Loucy (cell line): ENCODE measurements at regions not wholly inside any gene's neighbourhood (a gene's known extent, or its start where the extent isn't known, plus 50 kb on each side); places are given as distances from the start of the nearest gene placed in this dataset.
"Not testable (repeated sequence)": the region's sequence is repeated elsewhere in the genome, so short reads cannot be mapped to it uniquely, and the experiment has no call there.

Source experiments
- H2AFZ ChIP-seq: fragments of 200-600 bp; sonication (generic); 2 replicates; pipeline ENCODE4 v1.6.0; 2016; ENCODE audit warnings: antibody characterized with exemption, mild to moderate bottlenecking, low read length, moderate library complexity
- H3F3A ChIP-seq: fragments of 200-600 bp; 2 replicates; pipeline ENCODE4 v1.6.0; 2016; ENCODE audit warnings: antibody characterized with exemption, low read depth, mild to moderate bottlenecking
- H3K27me3 ChIP-seq: fragments of 200-600 bp; sonication (generic); 2 replicates; pipeline ENCODE4 v1.6.1; 2014; ENCODE audit warnings: low read length, mild to moderate bottlenecking; ENCODE audit not compliant: insufficient read depth, poor library complexity, severe bottlenecking
- H3K36me3 ChIP-seq: fragments of 200-600 bp; sonication (generic); 2 replicates; pipeline ENCODE4 v1.6.1; 2016; ENCODE audit warnings: low read length; ENCODE audit not compliant: insufficient read depth
- H3K4me1 ChIP-seq: fragments of 200-600 bp; sonication (generic); 2 replicates; pipeline ENCODE4 v1.5.1; 2014; ENCODE audit warnings: low read length, mild to moderate bottlenecking; ENCODE audit not compliant: insufficient read depth, poor library complexity, severe bottlenecking
- H3K4me2 ChIP-seq: fragments of 200-600 bp; sonication (generic); 2 replicates; pipeline ENCODE4 v1.6.0; 2014; ENCODE audit warnings: antibody characterized with exemption, low read length, low read depth, mild to moderate bottlenecking; ENCODE audit not compliant: poor library complexity, severe bottlenecking
- H3K4me3 ChIP-seq: fragments of 200-600 bp; sonication (generic); 2 replicates; pipeline ENCODE4 v1.5.1; 2014; ENCODE audit warnings: low read length, mild to moderate bottlenecking, mixed read lengths; ENCODE audit not compliant: poor library complexity, severe bottlenecking
- H3K79me2 ChIP-seq: fragments of 200-600 bp; sonication (generic); 2 replicates; pipeline ENCODE4 v1.6.1; 2014; ENCODE audit warnings: low read length; ENCODE audit not compliant: insufficient read depth
- H3K9ac ChIP-seq: fragments of 200-600 bp; sonication (generic); 2 replicates; pipeline ENCODE4 v1.6.0; 2014; ENCODE audit warnings: mild to moderate bottlenecking, low read depth, low read length, moderate library complexity; ENCODE audit not compliant: poor library complexity, severe bottlenecking
- H3K9me2 ChIP-seq: fragments of 200-600 bp; sonication (generic); replicated peaks from 2 replicates; pipeline ENCODE4 v1.6.1; 2016; ENCODE audit warnings: low read depth, low read length, mixed read lengths
- H3K9me3 ChIP-seq: fragments of 200-600 bp; sonication (generic); 2 replicates; pipeline ENCODE4 v1.6.1; 2014; ENCODE audit warnings: mild to moderate bottlenecking, antibody characterized with exemption, low read length, low read depth; ENCODE audit not compliant: insufficient read depth
- H4K20me1 ChIP-seq: fragments of 200-600 bp; sonication (generic); 2 replicates; pipeline ENCODE4 v1.6.0; 2014; ENCODE audit warnings: antibody characterized with exemption, low read length, mild to moderate bottlenecking; ENCODE audit not compliant: insufficient read depth, poor library complexity, severe bottlenecking
- CTCF ChIP-seq: fragments of 200-600 bp; sonication (generic); conservative IDR thresholded peaks from 2 replicates; pipeline ENCODE4 v1.5.1; 2014; ENCODE audit warnings: mild to moderate bottlenecking, antibody characterized with exemption, low read length
- EZH2phosphoT487 ChIP-seq: fragments of 200-600 bp; IDR thresholded peaks from 2 replicates; pipeline ENCODE4 v1.6.1; 2018; ENCODE audit warnings: antibody characterized with exemption, mild to moderate bottlenecking, moderate library complexity, borderline replicate concordance

- not testable (repeated sequence) for H3F3A ChIP-seq, H3K4me3 ChIP-seq, H3K4me1 ChIP-seq, H3K79me2 ChIP-seq, H3K27me3 ChIP-seq, H3K9me3 ChIP-seq, H2AFZ ChIP-seq, H3K9me2 ChIP-seq, H3K4me2 ChIP-seq, H3K36me3 ChIP-seq, H4K20me1 ChIP-seq, H3K9ac ChIP-seq
- TF ChIP-seq CTCF, result peak; percentile 37
Observed at GRCh38 chr14:106522118-106522517, 995.7 kb downstream of the TMEM121 start.

- Histone ChIP-seq H3K9me2 (no peaks in the 10 kb centered on the region), H3K36me3 (no peaks in the 10 kb centered on the region), H3K9me3 (0 out of 2 replicates have a peak, but pooled peaks cover 1% of the 10 kb centered on the region), H3K4me1 (peaks cover 3% of the 10 kb centered on the region), H3K27me3 (no peaks in the 10 kb centered on the region), H2AFZ (no peak overlapping the region), H3F3A (no peaks in the 10 kb centered on the region), H3K79me2 (no peaks in the 10 kb centered on the region), H3K4me2 (no peak overlapping the region), H3K4me3 (no peak overlapping the region), H3K9ac (no peak overlapping the region), H4K20me1 (no peaks in the 10 kb centered on the region)
- TF ChIP-seq EZH2phosphoT487 (no peak), CTCF (no peak)
Observed at GRCh38 chr14:106522990-106523389, 996.6 kb downstream of the TMEM121 start.

GRCh38 chr14:106528717-106529116, 1002.3 kb downstream of the TMEM121 start:
- no peaks in the 10 kb centered on the region for H4K20me1 ChIP-seq
- peaks cover 17% of the 10 kb centered on the region for H3K4me1 ChIP-seq
- no peaks in the 10 kb centered on the region for H3K36me3 ChIP-seq
- no peak overlapping the region for H3K4me2 ChIP-seq
- no peaks in the 10 kb centered on the region for H3K79me2 ChIP-seq
- no peaks in the 10 kb centered on the region for H3K27me3 ChIP-seq
- no peak overlapping the region for H3K9ac ChIP-seq
- TF ChIP-seq EZH2phosphoT487 (no peak), CTCF (no peak)
- no peaks in the 10 kb centered on the region for H3F3A ChIP-seq
- H3K4me3 ChIP-seq, result no peak overlapping the region
- H3K9me3 ChIP-seq, result peaks cover 10% of the 10 kb centered on the region; the same call in 1 of the 2 replicates
- H2AFZ ChIP-seq, result no peak overlapping the region
- no peaks in the 10 kb centered on the region for H3K9me2 ChIP-seq
